HG03378 (cell line): ENCODE measurements at regions not wholly inside any gene's neighbourhood (a gene's known extent, or its start where the extent isn't known, plus 50 kb on each side); places are given as distances from the start of the nearest gene placed in this dataset.

Experiments
- ATAC-seq: cut with Tn5 transposase; IDR thresholded peaks from one replicate; pipeline ENCODE4 v1.9.1; 2021; ENCODE audit warnings: mild to moderate bottlenecking, moderate library complexity; ENCODE audit not compliant: unreplicated experiment

DNA sequence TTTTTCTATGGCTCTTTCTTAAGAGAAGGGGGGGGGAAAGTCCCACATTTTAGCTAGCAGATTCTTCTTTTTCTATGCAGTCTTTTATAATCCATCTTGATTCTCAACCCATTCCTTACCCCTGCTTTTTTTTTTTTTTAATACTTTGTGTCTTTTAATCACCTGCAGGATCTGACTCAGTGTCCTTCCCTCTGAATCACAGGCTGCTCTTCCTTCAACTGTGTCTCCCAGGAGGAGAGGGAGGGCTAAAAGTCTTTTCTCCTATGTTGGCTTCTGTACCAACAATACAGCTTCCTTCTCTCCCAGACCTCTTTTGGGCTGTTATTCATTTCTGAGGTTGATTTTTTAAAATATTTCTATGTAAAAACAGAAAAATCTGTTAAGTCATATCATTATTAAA, 686.2 kb downstream of the ADGRL2 start:
- ATAC-seq = no peak

DNA sequence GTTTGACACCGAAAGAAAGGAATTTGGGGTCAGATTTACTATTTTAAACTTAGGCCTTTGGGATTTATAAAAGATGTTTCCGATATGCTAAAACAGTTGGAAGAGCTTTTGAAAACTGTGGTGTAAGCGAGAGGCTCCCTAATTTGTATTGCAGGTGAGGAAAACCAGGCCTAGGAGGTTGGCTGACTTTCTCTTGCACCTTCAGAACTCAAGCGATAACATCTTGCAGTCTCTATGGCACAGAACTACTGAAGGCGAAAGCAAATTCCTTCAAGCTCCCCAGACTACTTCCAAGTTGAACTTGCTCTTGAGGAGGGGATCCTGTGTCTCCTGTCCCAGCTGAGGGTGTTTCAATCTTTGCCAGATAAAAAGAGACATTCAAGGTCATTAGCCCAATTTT, 685.7 kb downstream of the ADGRL2 start:
- ATAC-seq = no peak

DNA sequence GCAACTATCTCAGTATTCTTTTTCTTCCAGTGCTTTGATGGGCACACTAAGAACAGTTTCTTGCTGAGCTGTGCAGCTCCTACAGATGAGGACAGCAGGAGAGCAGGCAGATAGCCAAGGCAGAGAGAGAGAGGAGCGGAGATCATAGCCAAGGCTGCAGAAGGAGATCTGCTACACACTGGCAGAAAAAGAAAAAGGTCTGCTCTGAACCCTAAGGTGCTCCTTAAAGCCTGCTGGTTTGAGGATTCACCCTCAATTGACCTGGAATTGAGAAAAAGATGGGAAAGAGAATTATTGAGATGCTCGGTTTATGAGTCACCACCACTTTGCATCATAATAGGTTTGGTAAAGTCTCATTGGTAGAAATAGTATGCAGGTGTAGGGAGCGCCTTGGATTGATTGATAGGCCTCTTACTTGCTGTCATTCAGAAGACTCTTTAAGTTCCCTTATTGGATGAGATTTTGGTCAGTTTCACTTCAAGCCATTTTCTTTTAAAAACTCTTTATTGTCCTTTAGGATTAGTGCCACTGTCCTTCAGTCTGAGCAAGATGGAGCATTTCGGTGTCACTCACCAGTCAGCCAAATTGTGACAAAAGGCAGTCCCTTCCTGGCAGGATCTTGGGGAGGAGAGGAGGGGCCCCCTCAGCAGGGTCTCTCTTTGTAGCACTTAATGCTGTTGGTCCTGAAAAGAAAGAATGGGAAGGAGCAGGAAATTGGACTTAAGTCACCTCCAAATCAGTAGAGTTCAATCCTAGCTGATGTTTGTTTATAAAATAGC, 685.0 kb downstream of the ADGRL2 start:
- no peak for ATAC-seq

DNA sequence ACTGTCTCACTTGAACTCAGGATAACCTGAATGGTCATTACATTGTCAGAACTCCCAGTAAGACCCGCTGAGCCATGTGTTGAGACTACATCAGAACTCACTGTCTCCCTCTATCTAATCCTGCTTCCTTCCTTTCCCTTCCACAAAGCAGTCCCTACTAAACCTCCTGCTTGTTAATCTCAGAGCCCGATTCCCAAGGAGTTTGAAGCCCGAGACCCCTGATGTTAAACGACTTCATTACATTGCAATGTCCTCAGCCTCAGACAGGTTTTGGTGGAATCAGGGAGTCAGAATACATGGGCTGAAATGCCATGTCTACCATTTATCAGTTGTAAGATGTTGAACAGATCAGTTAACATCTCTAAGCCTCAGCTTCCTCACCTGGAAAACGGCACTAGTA, 682.4 kb downstream of the ADGRL2 start:
- no peak for ATAC-seq

DNA sequence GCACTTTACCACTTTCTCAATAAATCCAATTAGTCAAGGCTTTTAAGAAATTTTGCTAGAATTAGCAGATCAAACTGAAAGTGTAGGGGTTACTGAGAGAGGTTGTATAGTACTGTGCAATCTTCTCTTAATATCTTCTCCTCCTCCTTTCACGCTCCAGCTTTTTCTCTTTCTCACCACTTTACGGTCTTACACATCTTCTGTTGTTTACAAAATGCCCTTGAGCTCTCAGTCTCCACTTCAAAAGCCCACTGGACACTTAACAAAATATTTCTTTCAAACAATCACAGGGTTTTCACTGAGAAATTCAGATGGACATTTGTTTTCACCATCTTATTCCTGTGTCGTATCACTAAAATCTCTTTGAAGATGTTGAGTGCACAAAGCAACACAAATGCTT, 678.2 kb downstream of the ADGRL2 start:
- ATAC-seq = no peak

- no peak for ATAC-seq
Measured at GRCh38 chr1:82472489-82473131, 671.9 kb downstream of the ADGRL2 start.

- ATAC-seq = no peak
Measured at GRCh38 chr1:82466891-82467290, 666.2 kb downstream of the ADGRL2 start.

DNA sequence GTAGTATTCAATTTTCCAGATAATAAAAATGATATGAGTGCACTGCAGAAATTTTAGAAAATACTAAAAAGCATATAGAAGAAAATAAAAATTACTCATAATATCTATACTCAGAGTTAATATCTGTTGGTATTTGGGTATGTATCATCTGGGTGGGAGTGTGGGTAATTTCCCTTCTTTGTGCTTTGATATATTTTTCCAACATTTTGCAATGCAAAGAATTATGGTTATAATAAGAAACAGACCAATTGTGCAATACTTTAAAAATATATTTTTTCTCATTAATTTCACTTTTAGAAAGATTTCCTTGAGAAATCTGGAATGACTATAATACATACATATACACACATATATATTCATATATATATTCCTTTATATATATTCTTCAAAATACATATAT, 665.7 kb downstream of the ADGRL2 start:
- no peak for ATAC-seq

DNA sequence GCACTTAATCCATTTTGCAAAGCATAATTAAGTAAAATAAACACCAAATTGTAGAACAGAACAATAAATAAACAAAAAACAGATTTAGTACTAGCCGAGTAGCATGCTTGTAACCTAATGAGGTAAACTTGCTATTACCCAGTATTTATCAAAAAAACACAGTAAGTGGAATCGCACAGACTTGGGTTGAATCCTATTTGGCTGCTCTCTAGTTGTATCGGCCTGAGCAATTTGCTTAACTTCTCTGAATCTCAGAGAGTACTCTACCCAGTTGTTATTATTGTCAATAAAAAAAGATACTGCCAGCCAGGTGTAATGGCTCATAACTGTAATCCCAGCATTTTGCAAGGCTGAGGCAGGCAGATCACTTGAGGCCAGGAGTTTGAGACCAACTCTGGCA, 664.3 kb downstream of the ADGRL2 start:
- ATAC-seq = no peak

GRCh38 chr1:82464362-82465001, 663.7 kb downstream of the ADGRL2 start:
- ATAC-seq = no peak

- no peak for ATAC-seq
Measured at GRCh38 chr1:82463951-82464350, 663.2 kb downstream of the ADGRL2 start.

- ATAC-seq = no peak
Measured at GRCh38 chr1:82462366-82462765, 661.6 kb downstream of the ADGRL2 start.

- ATAC-seq = no peak
Measured at GRCh38 chr1:82455342-82455741, 654.6 kb downstream of the ADGRL2 start.

GRCh38 chr1:82454431-82454830, 653.7 kb downstream of the ADGRL2 start:
- no peak for ATAC-seq

GRCh38 chr1:82453511-82454185, 652.9 kb downstream of the ADGRL2 start:
- no peak for ATAC-seq

- no peak for ATAC-seq
Measured at GRCh38 chr1:82452096-82452495, 651.4 kb downstream of the ADGRL2 start.

DNA sequence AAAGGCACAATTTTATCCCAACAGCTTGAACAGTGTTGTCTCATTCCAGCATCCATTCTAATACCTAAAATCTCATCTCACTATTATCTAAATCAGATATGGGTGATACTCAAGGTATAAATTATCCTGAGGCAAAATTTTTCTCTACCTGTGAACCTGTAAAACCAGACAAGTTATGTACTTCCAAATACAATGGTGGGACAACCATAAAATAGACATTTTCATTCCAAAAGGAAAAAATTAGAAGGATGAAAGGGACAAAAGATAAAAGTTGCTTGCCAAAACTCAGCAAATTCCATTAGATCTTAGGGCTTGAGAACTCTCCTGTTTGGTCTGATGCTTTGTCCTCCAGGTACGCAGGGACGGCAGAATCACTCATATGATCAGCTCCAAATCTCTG, 650.5 kb downstream of the ADGRL2 start:
- ATAC-seq = no peak

DNA sequence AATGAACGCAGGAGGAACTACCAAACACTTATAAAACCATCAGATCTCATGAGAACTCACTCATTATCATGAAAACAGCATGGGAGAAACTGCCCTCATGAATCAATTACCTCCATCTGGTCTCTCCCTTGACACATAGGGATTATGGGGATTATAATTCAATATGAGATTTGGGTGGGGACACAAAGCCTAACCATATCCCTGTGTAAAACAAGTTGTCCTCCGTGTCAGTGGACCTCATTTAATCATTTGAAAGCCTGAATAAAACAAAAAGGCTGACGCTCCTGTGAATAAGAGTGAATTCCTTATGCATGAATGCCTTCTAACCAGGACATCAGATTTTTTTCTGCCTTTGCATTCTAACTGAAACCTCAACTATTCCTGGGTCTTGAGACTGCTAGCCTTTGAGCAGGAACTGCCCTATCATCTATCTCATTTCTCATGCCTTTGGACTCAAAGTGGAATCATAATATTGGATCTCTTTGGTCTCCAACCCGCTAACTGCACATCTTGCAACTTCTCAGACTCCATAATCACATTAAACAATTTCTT, 648.8 kb downstream of the ADGRL2 start:
- ATAC-seq = no peak

DNA sequence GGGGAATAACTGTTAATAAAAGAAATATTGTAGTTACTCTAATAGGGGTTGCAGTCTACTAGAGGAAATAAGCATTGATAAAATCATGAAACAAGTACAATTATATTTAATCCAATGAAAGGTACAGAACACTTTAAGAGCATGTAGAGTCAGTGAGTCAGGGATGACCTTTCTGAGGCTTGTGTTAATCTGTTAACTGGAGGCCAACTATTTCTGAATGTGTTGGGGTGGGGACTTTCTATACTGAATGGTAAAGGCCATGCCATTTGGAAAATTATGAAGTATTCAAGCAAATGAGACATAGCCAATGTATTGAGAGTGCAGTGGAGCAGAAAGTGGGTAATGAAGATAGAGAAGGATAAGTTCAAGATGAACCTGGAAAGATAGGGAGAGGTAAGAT, 646.2 kb downstream of the ADGRL2 start:
- ATAC-seq = no peak

GRCh38 chr1:82446236-82446635, 645.5 kb downstream of the ADGRL2 start:
- no peak for ATAC-seq

DNA sequence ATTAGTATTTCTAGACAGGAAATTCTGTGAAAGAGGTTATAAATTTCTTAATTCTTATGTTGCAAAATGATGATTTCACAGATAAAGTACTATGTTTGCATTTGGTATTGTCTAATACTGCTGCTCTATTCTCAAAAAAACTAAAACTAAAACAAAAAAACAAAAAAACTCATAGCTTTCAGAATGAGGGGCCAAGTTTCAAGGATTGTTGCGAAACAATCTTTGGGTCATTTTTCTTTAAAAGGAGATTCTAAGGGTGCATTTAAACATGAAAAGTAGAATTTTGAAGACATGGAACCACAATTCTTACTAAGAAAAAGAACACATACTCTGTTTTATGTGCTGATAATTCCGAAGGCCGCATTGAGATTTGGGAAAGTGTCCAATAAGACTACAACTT, 645.1 kb downstream of the ADGRL2 start:
- ATAC-seq = no peak
